ENCODE measurements at regions not wholly inside any gene's neighbourhood (a gene's known extent, or its start where the extent isn't known, plus 50 kb on each side); places are given as distances from the start of the nearest gene placed in this dataset.

DNA sequence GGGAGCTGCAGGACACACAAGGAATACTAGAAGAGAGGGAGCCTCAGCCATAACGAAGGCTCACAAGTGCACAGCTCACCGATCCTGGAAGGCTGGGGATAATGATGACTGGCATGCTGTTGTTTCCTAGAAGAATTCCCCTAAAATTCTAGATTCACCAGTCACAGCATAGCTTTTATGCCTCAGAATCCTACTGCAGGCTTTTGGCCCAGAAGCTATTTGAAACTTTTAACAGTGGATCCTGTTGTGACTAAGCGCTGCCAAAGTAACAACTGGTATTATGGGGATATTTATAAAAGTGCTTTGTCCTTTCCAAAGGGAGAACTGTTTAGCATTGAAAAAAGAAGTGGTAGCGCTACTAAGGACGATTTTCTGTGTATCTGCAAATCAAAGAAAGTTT lies 214.1 kb upstream of the PELI2 start:
- H3K27me3 ChIP-seq (ENCODE audit: control insufficient read depth in 3 of 3, insufficient read depth in 3 of 3, low read length in 2 of 3): no peaks in the 10 kb centered on the region
- ATAC-seq (ENCODE audit: insufficient read depth, low FRiP score) (no peak), DNase-seq (no peak)
- H3K4me1 ChIP-seq (ENCODE audit: control insufficient read depth in 5 of 5, insufficient read depth in 5 of 5, low read length in 5 of 5): peaks cover 0 to 2% (median 0%) of the 10 kb centered on the region in 5 donors
- 89 to 97% methylated on average over 5 of the region's 5 CpGs for WGBS, 2 donors
- TF ChIP-seq, protein P1, sequence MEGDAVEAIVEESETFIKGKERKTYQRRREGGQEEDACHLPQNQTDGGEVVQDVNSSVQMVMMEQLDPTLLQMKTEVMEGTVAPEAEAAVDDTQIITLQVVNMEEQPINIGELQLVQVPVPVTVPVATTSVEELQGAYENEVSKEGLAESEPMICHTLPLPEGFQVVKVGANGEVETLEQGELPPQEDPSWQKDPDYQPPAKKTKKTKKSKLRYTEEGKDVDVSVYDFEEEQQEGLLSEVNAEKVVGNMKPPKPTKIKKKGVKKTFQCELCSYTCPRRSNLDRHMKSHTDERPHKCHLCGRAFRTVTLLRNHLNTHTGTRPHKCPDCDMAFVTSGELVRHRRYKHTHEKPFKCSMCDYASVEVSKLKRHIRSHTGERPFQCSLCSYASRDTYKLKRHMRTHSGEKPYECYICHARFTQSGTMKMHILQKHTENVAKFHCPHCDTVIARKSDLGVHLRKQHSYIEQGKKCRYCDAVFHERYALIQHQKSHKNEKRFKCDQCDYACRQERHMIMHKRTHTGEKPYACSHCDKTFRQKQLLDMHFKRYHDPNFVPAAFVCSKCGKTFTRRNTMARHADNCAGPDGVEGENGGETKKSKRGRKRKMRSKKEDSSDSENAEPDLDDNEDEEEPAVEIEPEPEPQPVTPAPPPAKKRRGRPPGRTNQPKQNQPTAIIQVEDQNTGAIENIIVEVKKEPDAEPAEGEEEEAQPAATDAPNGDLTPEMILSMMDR (IDR thresholded peaks at IDR 0.05; ENCODE audit: control extremely low read depth, extremely low read depth): no peak
- H3K27ac ChIP-seq (ENCODE audit: low read depth in 1 of 2, low read length in 1 of 2): no peak overlapping the region
- no peaks in the 10 kb centered on the region for H3K36me3 ChIP-seq (ENCODE audit: control insufficient read depth in 4 of 4, insufficient read depth in 4 of 4, low read length in 4 of 4)
- H3K4me3 ChIP-seq: no peak overlapping the region
- H3K9ac ChIP-seq (ENCODE audit: insufficient read depth in 1 of 2, low read length in 2 of 2): no peak overlapping the region
- H3K9me3 ChIP-seq (ENCODE audit: control insufficient read depth in 4 of 4, insufficient read depth in 3 of 4, low read length in 3 of 4): no peaks in the 10 kb centered on the region

DNA sequence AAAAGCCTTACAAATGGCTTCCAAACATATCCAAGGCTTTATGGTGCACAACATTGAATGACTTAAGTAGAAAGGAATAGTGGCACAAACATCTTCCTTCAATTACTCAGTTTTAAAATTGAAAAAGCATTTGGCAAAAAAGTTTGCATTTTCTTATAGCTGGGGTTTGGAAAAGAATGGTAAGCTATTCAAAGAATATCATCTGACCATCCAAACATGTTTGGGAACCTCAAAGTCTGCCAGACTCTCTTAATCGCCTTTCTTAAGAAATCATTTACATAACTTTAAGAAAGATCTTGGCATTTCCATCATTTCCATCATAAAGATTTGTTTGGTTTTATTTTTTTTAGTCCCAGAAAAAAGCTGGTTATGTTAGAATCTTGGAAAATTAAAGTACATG lies 210.1 kb upstream of the PELI2 start:
- TF ChIP-seq, protein P1 (IDR thresholded peaks at IDR 0.05; ENCODE audit: control extremely low read depth, extremely low read depth): no peak
- Histone ChIP-seq H3K4me1 (ENCODE audit: control insufficient read depth in 5 of 5, insufficient read depth in 5 of 5, low read length in 5 of 5) (peaks cover 0 to 2% (median 0%) of the 10 kb centered on the region in 5 donors), H3K27me3 (ENCODE audit: control insufficient read depth in 3 of 3, insufficient read depth in 3 of 3, low read length in 2 of 3) (no peaks in the 10 kb centered on the region), H3K36me3 (ENCODE audit: control insufficient read depth in 4 of 4, insufficient read depth in 4 of 4, low read length in 4 of 4) (no peaks in the 10 kb centered on the region), H3K9ac (ENCODE audit: insufficient read depth in 1 of 2, low read length in 2 of 2) (no peak overlapping the region), H3K4me3 (no peak overlapping the region), H3K9me3 (ENCODE audit: control insufficient read depth in 4 of 4, insufficient read depth in 3 of 4, low read length in 3 of 4) (no peaks in the 10 kb centered on the region), H3K27ac (ENCODE audit: low read depth in 1 of 2, low read length in 1 of 2) (no peak overlapping the region)
- ATAC-seq (ENCODE audit: insufficient read depth, low FRiP score): no peak
- 90 to 91% methylated on average over 1 of the region's 1 CpG for WGBS, 2 donors
- DNase-seq: no peak

DNA sequence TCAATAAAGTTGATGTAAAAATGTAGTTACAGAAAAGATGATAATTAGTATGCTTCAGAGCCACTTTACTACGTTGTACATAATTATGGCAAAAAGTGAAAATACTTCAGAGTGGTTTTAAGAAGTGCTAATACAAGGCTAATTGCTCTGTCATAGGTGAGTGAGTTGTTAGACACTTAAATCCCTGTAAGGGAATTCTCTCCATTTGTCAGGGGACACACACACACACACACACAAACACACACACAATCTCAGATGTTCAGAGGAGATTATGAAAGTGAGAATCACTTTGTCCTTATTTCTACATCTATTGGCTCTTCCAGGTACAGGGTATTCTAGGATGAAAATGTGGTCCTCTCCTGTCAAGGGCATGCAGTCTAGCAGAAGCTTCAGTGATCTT lies 208.3 kb upstream of the PELI2 start:
- 89 to 94% methylated on average over 1 of the region's 1 CpG for WGBS, 2 donors
- Histone ChIP-seq H3K27ac (ENCODE audit: low read depth in 1 of 2, low read length in 1 of 2) (no peak overlapping the region), H3K36me3 (ENCODE audit: control insufficient read depth in 4 of 4, insufficient read depth in 4 of 4, low read length in 4 of 4) (no peaks in the 10 kb centered on the region), H3K9ac (ENCODE audit: insufficient read depth in 1 of 2, low read length in 2 of 2) (no peak overlapping the region), H3K9me3 (ENCODE audit: control insufficient read depth in 4 of 4, insufficient read depth in 3 of 4, low read length in 3 of 4) (no peaks in the 10 kb centered on the region), H3K27me3 (ENCODE audit: control insufficient read depth in 3 of 3, insufficient read depth in 3 of 3, low read length in 2 of 3) (no peaks in the 10 kb centered on the region), H3K4me1 (ENCODE audit: control insufficient read depth in 5 of 5, insufficient read depth in 5 of 5, low read length in 5 of 5) (peaks cover 0 to 2% (median 0%) of the 10 kb centered on the region in 5 donors), H3K4me3 (no peak overlapping the region)
- DNase-seq (no peak), ATAC-seq (ENCODE audit: insufficient read depth, low FRiP score) (no peak)
- TF ChIP-seq, protein P1 (IDR thresholded peaks at IDR 0.05; ENCODE audit: control extremely low read depth, extremely low read depth): no peak

DNA sequence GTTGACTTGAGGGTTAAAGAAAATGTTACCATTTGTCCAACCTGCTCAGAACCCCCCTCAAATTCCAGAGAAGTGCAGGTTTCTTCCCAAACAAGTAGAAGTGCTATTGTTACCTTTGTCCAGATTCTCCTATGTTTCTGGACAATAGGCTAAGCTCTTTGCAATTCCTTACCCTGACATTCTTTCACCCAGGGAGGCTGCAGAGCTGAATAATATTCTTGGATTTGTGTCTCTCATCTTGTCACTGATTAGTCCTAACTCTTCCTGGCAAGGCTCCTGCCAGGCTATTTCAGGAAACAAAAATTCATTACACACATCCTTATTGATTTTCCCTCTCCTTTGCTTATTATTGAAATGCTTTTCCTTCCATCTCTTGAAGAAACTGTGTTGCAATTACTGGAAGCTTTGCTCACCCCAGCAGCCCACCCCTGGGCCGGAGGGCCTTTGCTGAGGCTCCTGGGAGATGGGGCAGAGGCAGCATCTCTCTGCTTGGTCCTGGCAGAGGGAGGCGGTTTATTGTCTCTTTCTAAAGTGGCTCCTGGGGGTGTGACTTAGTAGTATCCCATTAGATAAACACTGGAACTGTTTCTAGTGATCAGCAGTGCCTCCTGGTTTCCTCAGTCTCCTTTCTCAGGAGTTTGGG lies 207.5 kb upstream of the PELI2 start:
- peaks cover 0 to 2% (median 0%) of the 10 kb centered on the region in 5 donors for H3K4me1 ChIP-seq (ENCODE audit: control insufficient read depth in 5 of 5, insufficient read depth in 5 of 5, low read length in 5 of 5)
- H3K27ac ChIP-seq (ENCODE audit: low read depth in 1 of 2, low read length in 1 of 2): no peak overlapping the region
- no peaks in the 10 kb centered on the region for H3K9me3 ChIP-seq (ENCODE audit: control insufficient read depth in 4 of 4, insufficient read depth in 3 of 4, low read length in 3 of 4)
- no peaks in the 10 kb centered on the region for H3K27me3 ChIP-seq (ENCODE audit: control insufficient read depth in 3 of 3, insufficient read depth in 3 of 3, low read length in 2 of 3)
- 68 to 80% methylated on average over 2 of the region's 2 CpGs for whole genome bisulfite sequencing, 2 donors
- H3K4me3 ChIP-seq: no peak overlapping the region
- no peaks in the 10 kb centered on the region for H3K36me3 ChIP-seq (ENCODE audit: control insufficient read depth in 4 of 4, insufficient read depth in 4 of 4, low read length in 4 of 4)
- TF ChIP-seq, protein P1 (IDR thresholded peaks at IDR 0.05; ENCODE audit: control extremely low read depth, extremely low read depth): no peak
- no peak for DNase-seq
- no peak overlapping the region for H3K9ac ChIP-seq (ENCODE audit: insufficient read depth in 1 of 2, low read length in 2 of 2)
- no peak for ATAC-seq (ENCODE audit: insufficient read depth, low FRiP score)

All from lung (tissue), 11 donors.